ENCODE measurements at regions not wholly inside any gene's neighbourhood (a gene's known extent, or its start where the extent isn't known, plus 50 kb on each side); places are given as distances from the start of the nearest gene placed in this dataset.

GRCh38 chr1:30274173-30274970 is 449.0 kb downstream of the MATN1 start:
- H3K9me2 ChIP-seq (ENCODE audit: insufficient read depth, low read length), result no peaks in the 10 kb centered on the region
- no peak overlapping the region for H3K27ac ChIP-seq (ENCODE audit: low read length)
- H3K9ac ChIP-seq (ENCODE audit: low read length), result no peak overlapping the region
- no peaks in the 10 kb centered on the region for H3K36me3 ChIP-seq (ENCODE audit: insufficient read depth, low read length)
- H3K79me2 ChIP-seq (replicated peaks; ENCODE audit: insufficient read depth, low read length), result no peaks in the 10 kb centered on the region
- no peak overlapping the region for H3K4me2 ChIP-seq (ENCODE audit: low read length)
- TF ChIP-seq SMC3 (conservative IDR thresholded peaks at IDR 0.05; ENCODE audit: poor library complexity), result no peak
- no peak for TF ChIP-seq POLR2AphosphoS5 (IDR thresholded peaks at IDR 0.05)
- no peak for TF ChIP-seq TAF1 (IDR thresholded peaks at IDR 0.05; ENCODE audit: low read depth)
- TF ChIP-seq MXI1 (conservative IDR thresholded peaks at IDR 0.05; ENCODE audit: poor library complexity, severe bottlenecking), result no peak
- TF ChIP-seq CTCF (IDR thresholded peaks at IDR 0.05; ENCODE audit: poor library complexity, severe bottlenecking), result no peak
- no peak for TF ChIP-seq REST (IDR thresholded peaks at IDR 0.05; ENCODE audit: borderline replicate concordance)
- no peak for TF ChIP-seq RAD21 (conservative IDR thresholded peaks at IDR 0.05)
- TF ChIP-seq EZH2 (IDR thresholded peaks at IDR 0.05; ENCODE audit: borderline replicate concordance, insufficient read depth, low read length, poor library complexity, severe bottlenecking), result no peak
- H4K20me1 ChIP-seq (ENCODE audit: insufficient read depth), result no peaks in the 10 kb centered on the region
- H3F3A ChIP-seq (ENCODE audit: insufficient read depth, low read length, poor library complexity, severe bottlenecking), result no peaks in the 10 kb centered on the region
- H3K27me3 ChIP-seq (ENCODE audit: insufficient read depth, low read depth, low read length), result no peaks in the 10 kb centered on the region
- H2AFZ ChIP-seq (ENCODE audit: low read depth, low read length), result no peak overlapping the region
- H3K4me3 ChIP-seq (ENCODE audit: low read length), result no peak overlapping the region
- H3K9me3 ChIP-seq (ENCODE audit: low read length), result no peaks in the 10 kb centered on the region

GRCh38 chr1:30273456-30273855 is 449.9 kb downstream of the MATN1 start:
- Histone ChIP-seq H2AFZ (ENCODE audit: low read depth, low read length) (no peak overlapping the region), H3K4me2 (ENCODE audit: low read length) (no peak overlapping the region), H3K9ac (ENCODE audit: low read length) (no peak overlapping the region), H4K20me1 (ENCODE audit: insufficient read depth) (no peaks in the 10 kb centered on the region), H3K27ac (ENCODE audit: low read length) (no peak overlapping the region), H3K9me3 (ENCODE audit: low read length) (no peaks in the 10 kb centered on the region), H3K79me2 (replicated peaks; ENCODE audit: insufficient read depth, low read length) (no peaks in the 10 kb centered on the region), H3K27me3 (ENCODE audit: insufficient read depth, low read depth, low read length) (no peaks in the 10 kb centered on the region), H3K4me3 (ENCODE audit: low read length) (no peak overlapping the region), H3F3A (ENCODE audit: insufficient read depth, low read length, poor library complexity, severe bottlenecking) (no peaks in the 10 kb centered on the region), H3K36me3 (ENCODE audit: insufficient read depth, low read length) (no peaks in the 10 kb centered on the region), H3K9me2 (ENCODE audit: insufficient read depth, low read length) (no peaks in the 10 kb centered on the region)
- TF ChIP-seq EZH2 (IDR thresholded peaks at IDR 0.05; ENCODE audit: borderline replicate concordance, insufficient read depth, low read length, poor library complexity, severe bottlenecking) (no peak), SMC3 (conservative IDR thresholded peaks at IDR 0.05; ENCODE audit: poor library complexity) (no peak), EP300 (conservative IDR thresholded peaks at IDR 0.05; ENCODE audit: poor library complexity, severe bottlenecking) (no peak)

Measured in neural cell (in vitro differentiated cells).